ENCODE measurements at regions not wholly inside any gene's neighbourhood (a gene's known extent, or its start where the extent isn't known, plus 50 kb on each side); places are given as distances from the start of the nearest gene placed in this dataset.
"Not testable (repeated sequence)": the region's sequence is repeated elsewhere in the genome, so short reads cannot be mapped to it uniquely, and the experiment has no call there.

GRCh38 chr1:120288814-120289600 lies 112.7 kb upstream of the SEC22B start:
- H4K20me1 ChIP-seq (ENCODE audit: insufficient read depth, low read length); H3K27ac ChIP-seq (ENCODE audit: low read depth, low read length); H3K4me2 ChIP-seq (ENCODE audit: insufficient read depth, low read length); H2AFZ ChIP-seq (ENCODE audit: low read length); H3K4me1 ChIP-seq (ENCODE audit: insufficient read depth, low read length); H3K27me3 ChIP-seq (ENCODE audit: insufficient read depth, low read length); H3K79me2 ChIP-seq (ENCODE audit: insufficient read depth, low read length); H3K36me3 ChIP-seq (ENCODE audit: insufficient read depth, low read length); H3K4me3 ChIP-seq (ENCODE audit: insufficient read depth, low read length); DNase-seq (ENCODE audit: insufficient read length, low spot score, missing footprints); H3K9me3 ChIP-seq (ENCODE audit: low read depth, low read length): not testable (repeated sequence)

- H3K4me3 ChIP-seq (ENCODE audit: insufficient read depth, low read length); H3K36me3 ChIP-seq (ENCODE audit: insufficient read depth, low read length); H4K20me1 ChIP-seq (ENCODE audit: insufficient read depth, low read length); H2AFZ ChIP-seq (ENCODE audit: low read length); H3K9me3 ChIP-seq (ENCODE audit: low read depth, low read length); H3K27me3 ChIP-seq (ENCODE audit: insufficient read depth, low read length); H3K4me1 ChIP-seq (ENCODE audit: insufficient read depth, low read length); DNase-seq (ENCODE audit: insufficient read length, low spot score, missing footprints); H3K4me2 ChIP-seq (ENCODE audit: insufficient read depth, low read length); H3K79me2 ChIP-seq (ENCODE audit: insufficient read depth, low read length); H3K27ac ChIP-seq (ENCODE audit: low read depth, low read length): not testable (repeated sequence)
Measured at GRCh38 chr1:120288167-120288566, 111.8 kb upstream of the SEC22B start.

- H3K27ac ChIP-seq (ENCODE audit: low read depth, low read length); H2AFZ ChIP-seq (ENCODE audit: low read length); DNase-seq (ENCODE audit: insufficient read length, low spot score, missing footprints); H3K4me3 ChIP-seq (ENCODE audit: insufficient read depth, low read length); H3K79me2 ChIP-seq (ENCODE audit: insufficient read depth, low read length); H3K36me3 ChIP-seq (ENCODE audit: insufficient read depth, low read length); H3K27me3 ChIP-seq (ENCODE audit: insufficient read depth, low read length); H3K4me2 ChIP-seq (ENCODE audit: insufficient read depth, low read length); H3K4me1 ChIP-seq (ENCODE audit: insufficient read depth, low read length); H3K9me3 ChIP-seq (ENCODE audit: low read depth, low read length); H4K20me1 ChIP-seq (ENCODE audit: insufficient read depth, low read length): not testable (repeated sequence)
Measured at GRCh38 chr1:120282744-120283464, 106.6 kb upstream of the SEC22B start.

DNA sequence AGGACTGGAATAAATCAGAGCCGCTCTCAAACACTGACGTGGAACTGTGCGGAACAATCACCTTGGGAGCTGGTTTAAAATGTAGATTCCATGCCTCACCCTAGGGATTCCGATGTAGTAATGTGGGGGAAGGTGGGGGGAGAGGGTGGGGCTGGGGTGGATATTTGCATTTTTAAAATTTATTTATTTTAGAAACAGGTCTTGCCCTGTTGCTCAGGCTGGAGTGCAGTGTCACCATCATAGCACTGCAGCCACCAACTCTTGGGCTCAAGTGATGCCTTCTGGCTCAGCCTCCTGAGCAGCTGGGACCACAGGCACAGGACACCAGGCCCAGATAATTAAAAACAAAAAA lies 101.9 kb upstream of the SEC22B start:
- not testable (repeated sequence) for H4K20me1 ChIP-seq (ENCODE audit: insufficient read depth, low read length); H3K9me3 ChIP-seq (ENCODE audit: low read depth, low read length); H2AFZ ChIP-seq (ENCODE audit: low read length); H3K79me2 ChIP-seq (ENCODE audit: insufficient read depth, low read length); H3K27ac ChIP-seq (ENCODE audit: low read depth, low read length); H3K36me3 ChIP-seq (ENCODE audit: insufficient read depth, low read length); H3K4me3 ChIP-seq (ENCODE audit: insufficient read depth, low read length); H3K27me3 ChIP-seq (ENCODE audit: insufficient read depth, low read length); DNase-seq (ENCODE audit: insufficient read length, low spot score, missing footprints); H3K4me2 ChIP-seq (ENCODE audit: insufficient read depth, low read length); H3K4me1 ChIP-seq (ENCODE audit: insufficient read depth, low read length)

- not testable (repeated sequence) for H2AFZ ChIP-seq (ENCODE audit: low read length); DNase-seq (ENCODE audit: insufficient read length, low spot score, missing footprints); H3K4me3 ChIP-seq (ENCODE audit: insufficient read depth, low read length); H3K4me2 ChIP-seq (ENCODE audit: insufficient read depth, low read length); H3K27me3 ChIP-seq (ENCODE audit: insufficient read depth, low read length); H3K9me3 ChIP-seq (ENCODE audit: low read depth, low read length); H4K20me1 ChIP-seq (ENCODE audit: insufficient read depth, low read length); H3K36me3 ChIP-seq (ENCODE audit: insufficient read depth, low read length); H3K79me2 ChIP-seq (ENCODE audit: insufficient read depth, low read length); H3K4me1 ChIP-seq (ENCODE audit: insufficient read depth, low read length); H3K27ac ChIP-seq (ENCODE audit: low read depth, low read length)
Measured at GRCh38 chr1:120277428-120278258, 101.3 kb upstream of the SEC22B start.

GRCh38 chr1:120276710-120277109 lies 100.4 kb upstream of the SEC22B start:
- H2AFZ ChIP-seq (ENCODE audit: low read length); H3K4me2 ChIP-seq (ENCODE audit: insufficient read depth, low read length); H3K4me3 ChIP-seq (ENCODE audit: insufficient read depth, low read length); H3K9me3 ChIP-seq (ENCODE audit: low read depth, low read length); H3K4me1 ChIP-seq (ENCODE audit: insufficient read depth, low read length); H3K36me3 ChIP-seq (ENCODE audit: insufficient read depth, low read length); H3K79me2 ChIP-seq (ENCODE audit: insufficient read depth, low read length); H3K27me3 ChIP-seq (ENCODE audit: insufficient read depth, low read length); H3K27ac ChIP-seq (ENCODE audit: low read depth, low read length); DNase-seq (ENCODE audit: insufficient read length, low spot score, missing footprints); H4K20me1 ChIP-seq (ENCODE audit: insufficient read depth, low read length): not testable (repeated sequence)

- not testable (repeated sequence) for H4K20me1 ChIP-seq (ENCODE audit: insufficient read depth, low read length); H3K27me3 ChIP-seq (ENCODE audit: insufficient read depth, low read length); H3K9me3 ChIP-seq (ENCODE audit: low read depth, low read length); H2AFZ ChIP-seq (ENCODE audit: low read length); H3K27ac ChIP-seq (ENCODE audit: low read depth, low read length); H3K4me1 ChIP-seq (ENCODE audit: insufficient read depth, low read length); H3K4me2 ChIP-seq (ENCODE audit: insufficient read depth, low read length); H3K36me3 ChIP-seq (ENCODE audit: insufficient read depth, low read length); H3K4me3 ChIP-seq (ENCODE audit: insufficient read depth, low read length); DNase-seq (ENCODE audit: insufficient read length, low spot score, missing footprints); H3K79me2 ChIP-seq (ENCODE audit: insufficient read depth, low read length)
Measured at GRCh38 chr1:120274438-120274837, 98.1 kb upstream of the SEC22B start.

- not testable (repeated sequence) for H4K20me1 ChIP-seq (ENCODE audit: insufficient read depth, low read length); H3K27ac ChIP-seq (ENCODE audit: low read depth, low read length); H3K27me3 ChIP-seq (ENCODE audit: insufficient read depth, low read length); H3K4me1 ChIP-seq (ENCODE audit: insufficient read depth, low read length); H3K4me2 ChIP-seq (ENCODE audit: insufficient read depth, low read length); DNase-seq (ENCODE audit: insufficient read length, low spot score, missing footprints); H3K36me3 ChIP-seq (ENCODE audit: insufficient read depth, low read length); H3K9me3 ChIP-seq (ENCODE audit: low read depth, low read length); H3K4me3 ChIP-seq (ENCODE audit: insufficient read depth, low read length); H3K79me2 ChIP-seq (ENCODE audit: insufficient read depth, low read length); H2AFZ ChIP-seq (ENCODE audit: low read length)
Measured at GRCh38 chr1:120273363-120273762, 97.0 kb upstream of the SEC22B start.

All from osteoblast (primary cell).